SW 1271 (cell line): ENCODE measurements at regions not wholly inside any gene's neighbourhood (a gene's known extent, or its start where the extent isn't known, plus 50 kb on each side); places are given as distances from the start of the nearest gene placed in this dataset.

ENCODE experiments used
- DNase-seq, 2 experiments: peaks; one replicate each; lab custom pipeline; 2025; lab: John Stamatoyannopoulos, UW

- DNase-seq, result no peak
Measured at GRCh38 chr12:24557738-24558137, 391.2 kb downstream of the BCAT1 start.

- DNase-seq, result no peak
Measured at GRCh38 chr12:24555730-24556129, 393.2 kb downstream of the BCAT1 start.

GRCh38 chr12:24554612-24555295 is 394.1 kb downstream of the BCAT1 start:
- no peak for DNase-seq

- DNase-seq, result no peak
Measured at GRCh38 chr12:24553259-24553658, 395.6 kb downstream of the BCAT1 start.

GRCh38 chr12:24551163-24551786 is 397.6 kb downstream of the BCAT1 start:
- no peak for DNase-seq

- DNase-seq, result no peak
Measured at GRCh38 chr12:24550609-24551008, 398.3 kb downstream of the BCAT1 start.

- DNase-seq, result no peak
Measured at GRCh38 chr12:24546661-24547060, 402.2 kb downstream of the BCAT1 start.

GRCh38 chr12:24546084-24546483 is 402.8 kb downstream of the BCAT1 start:
- no peak for DNase-seq

- no peak for DNase-seq
Measured at GRCh38 chr12:24544368-24544767, 404.5 kb downstream of the BCAT1 start.

GRCh38 chr12:24541193-24541871 is 407.6 kb downstream of the BCAT1 start:
- DNase-seq, result no peak

- DNase-seq, result no peak
Measured at GRCh38 chr12:24539646-24540045, 409.3 kb downstream of the BCAT1 start.

GRCh38 chr12:24537083-24537860 is 411.6 kb downstream of the BCAT1 start:
- no peak for DNase-seq

GRCh38 chr12:24535334-24536069 is 413.4 kb downstream of the BCAT1 start:
- DNase-seq, result no peak

- DNase-seq, result no peak
Measured at GRCh38 chr12:24534622-24535021, 414.3 kb downstream of the BCAT1 start.

GRCh38 chr12:24533716-24534352 is 415.1 kb downstream of the BCAT1 start:
- DNase-seq, result no peak

GRCh38 chr12:24530689-24531088 is 418.2 kb downstream of the BCAT1 start:
- no peak for DNase-seq

- DNase-seq, result no peak
Measured at GRCh38 chr12:24527102-24527501, 421.8 kb downstream of the BCAT1 start.

- DNase-seq, result no peak
Measured at GRCh38 chr12:24522736-24523135, 426.2 kb downstream of the BCAT1 start.

GRCh38 chr12:24519759-24520158 is 429.1 kb downstream of the BCAT1 start:
- no peak for DNase-seq

- DNase-seq, result no peak
Measured at GRCh38 chr12:24517000-24517399, 431.9 kb downstream of the BCAT1 start.

GRCh38 chr12:24510581-24511125 is 438.2 kb downstream of the BCAT1 start:
- DNase-seq, result no peak
